TTC549 (cell line): ENCODE measurements at regions not wholly inside any gene's neighbourhood (a gene's known extent, or its start where the extent isn't known, plus 50 kb on each side); places are given as distances from the start of the nearest gene placed in this dataset.
"Not testable (repeated sequence)": the region's sequence is repeated elsewhere in the genome, so short reads cannot be mapped to it uniquely, and the experiment has no call there.

Experiments
- FAIRE-seq: peaks from 2 replicates; lab custom pipeline; 2012; peaks lifted over from hg19 to GRCh38; lab: Jason Lieb, UNC

DNA sequence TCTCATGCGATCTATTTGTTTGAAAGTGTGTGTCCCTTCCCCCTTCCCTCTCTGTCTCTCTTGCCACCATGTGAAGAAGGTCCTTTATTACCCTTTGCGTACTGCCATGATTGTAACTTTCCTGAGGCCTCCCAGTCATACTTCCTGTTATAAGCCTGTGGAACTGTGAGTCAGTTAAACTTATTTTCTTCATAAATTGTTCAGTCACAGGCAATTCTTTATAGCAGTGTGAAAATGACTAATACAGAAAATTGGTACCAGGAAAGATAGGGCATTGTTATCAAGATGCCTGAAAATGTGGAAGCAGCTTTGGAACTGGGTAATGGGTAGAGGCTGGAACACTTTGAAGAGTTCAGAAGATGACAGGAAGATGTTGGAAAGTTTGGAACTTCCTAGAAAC lies 743.7 kb upstream of the NECTIN3 start:
- FAIRE-seq = no peak

DNA sequence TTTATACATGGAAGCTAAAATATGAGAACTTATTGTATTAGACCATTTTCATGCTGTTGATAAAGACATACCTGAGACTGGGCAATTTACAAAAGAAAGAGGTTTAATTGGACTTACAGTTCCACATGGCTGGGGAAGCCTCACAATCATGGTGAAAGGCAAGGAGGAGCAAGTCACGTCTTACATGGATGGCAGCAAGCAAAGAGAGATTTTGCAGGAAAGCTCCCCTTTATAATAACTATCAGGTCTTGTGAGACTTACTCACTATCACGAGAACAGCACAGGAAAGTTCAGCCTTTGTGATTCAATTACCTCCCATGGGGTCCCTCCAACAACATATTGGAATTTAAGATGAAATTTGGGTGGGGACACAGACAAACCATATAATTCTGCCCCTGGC lies 740.1 kb upstream of the NECTIN3 start:
- FAIRE-seq = not testable (repeated sequence)

DNA sequence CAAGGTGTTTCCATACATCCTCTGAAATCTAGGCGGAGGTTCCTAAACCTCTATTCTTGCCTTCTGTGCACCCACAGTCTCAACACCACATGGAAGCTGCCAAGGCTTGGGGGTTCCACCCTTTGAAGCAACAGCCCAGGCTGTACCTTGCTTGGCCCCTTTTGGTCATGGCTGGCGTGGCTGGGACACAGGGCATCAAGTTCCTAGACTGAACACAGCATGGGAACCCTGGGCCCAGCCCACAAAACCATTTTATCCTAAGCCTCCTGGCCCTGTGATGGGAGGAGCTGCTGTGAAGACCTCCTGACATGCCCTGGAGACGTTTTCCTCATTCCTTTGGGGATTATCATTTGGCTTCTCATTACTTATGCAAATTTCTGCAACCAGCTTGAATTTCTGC lies 739.0 kb upstream of the NECTIN3 start:
- FAIRE-seq = no peak

DNA sequence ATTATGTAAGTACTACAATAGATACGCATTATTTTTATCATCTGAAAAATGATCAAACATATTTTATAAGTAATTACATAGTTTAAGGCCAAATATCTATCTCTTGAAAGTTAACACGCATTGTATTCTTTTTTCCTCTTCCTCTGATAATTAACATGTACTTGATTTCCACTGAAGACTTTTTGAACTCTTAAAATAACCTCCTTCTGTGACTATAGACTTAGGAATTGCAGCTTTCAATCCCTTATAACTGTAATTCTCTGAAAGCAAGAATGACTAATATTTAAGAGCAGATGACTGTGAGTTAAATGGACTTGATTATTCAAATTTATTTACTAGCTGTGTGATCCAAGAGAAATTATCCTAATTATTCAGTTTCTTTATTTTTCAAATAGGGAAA lies 730.6 kb upstream of the NECTIN3 start:
- FAIRE-seq = no peak

DNA sequence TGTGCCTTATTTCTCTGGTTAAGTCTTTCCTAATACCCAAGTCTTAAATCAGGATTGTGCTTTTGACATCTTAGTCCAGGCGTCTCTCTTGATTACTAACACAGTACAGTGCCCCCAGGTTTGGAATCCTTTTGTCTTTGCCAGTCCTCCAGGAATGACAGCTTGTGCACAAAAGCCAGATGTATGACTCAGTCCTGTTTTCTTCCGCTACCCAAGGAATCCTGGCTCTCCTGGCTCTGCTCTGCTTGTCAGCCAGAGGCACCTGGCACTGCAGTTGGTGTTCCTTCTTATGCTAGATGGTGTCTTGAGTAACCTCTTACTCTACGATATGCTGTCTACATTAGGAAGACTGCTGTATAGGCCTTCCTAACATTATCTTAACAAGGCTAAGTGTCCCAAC lies 728.2 kb upstream of the NECTIN3 start:
- no peak for FAIRE-seq

DNA sequence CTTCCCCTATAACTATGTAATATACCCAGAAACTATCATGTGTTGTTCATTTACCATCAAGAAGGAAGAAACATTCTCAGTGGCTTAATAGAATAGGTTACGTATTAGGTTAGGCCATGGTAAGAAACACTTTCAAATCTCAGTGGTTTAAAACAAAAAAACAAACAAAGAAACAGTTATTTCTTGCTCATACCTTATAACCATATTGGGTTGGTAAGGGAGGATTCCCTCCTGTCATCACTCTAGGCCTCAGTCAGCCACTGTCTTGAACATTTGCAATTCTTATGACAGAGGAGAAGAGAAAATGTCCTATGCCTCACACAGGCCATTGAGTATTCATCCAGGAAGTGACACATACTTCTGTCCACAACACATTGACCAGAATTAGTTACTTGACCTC lies 727.7 kb upstream of the NECTIN3 start:
- FAIRE-seq = no peak

DNA sequence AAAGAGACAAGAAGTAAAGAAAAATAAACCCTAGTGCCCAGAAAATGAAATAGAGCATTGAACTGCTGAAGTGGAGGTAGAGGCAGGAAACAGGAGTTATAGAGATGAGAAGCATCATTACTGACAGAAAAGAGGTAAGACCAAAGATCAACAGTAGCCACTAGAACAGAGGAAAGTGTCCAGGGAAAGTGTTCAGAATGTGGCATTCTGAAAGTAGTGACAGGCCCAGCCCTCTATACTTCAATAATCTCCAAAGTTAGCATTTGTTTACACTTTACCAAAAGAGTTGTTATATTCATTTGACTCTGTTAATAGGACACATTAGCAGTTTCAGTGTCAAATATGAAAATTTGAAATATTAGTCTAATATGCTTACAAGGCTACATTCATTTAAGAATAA lies 727.1 kb upstream of the NECTIN3 start:
- FAIRE-seq = no peak

DNA sequence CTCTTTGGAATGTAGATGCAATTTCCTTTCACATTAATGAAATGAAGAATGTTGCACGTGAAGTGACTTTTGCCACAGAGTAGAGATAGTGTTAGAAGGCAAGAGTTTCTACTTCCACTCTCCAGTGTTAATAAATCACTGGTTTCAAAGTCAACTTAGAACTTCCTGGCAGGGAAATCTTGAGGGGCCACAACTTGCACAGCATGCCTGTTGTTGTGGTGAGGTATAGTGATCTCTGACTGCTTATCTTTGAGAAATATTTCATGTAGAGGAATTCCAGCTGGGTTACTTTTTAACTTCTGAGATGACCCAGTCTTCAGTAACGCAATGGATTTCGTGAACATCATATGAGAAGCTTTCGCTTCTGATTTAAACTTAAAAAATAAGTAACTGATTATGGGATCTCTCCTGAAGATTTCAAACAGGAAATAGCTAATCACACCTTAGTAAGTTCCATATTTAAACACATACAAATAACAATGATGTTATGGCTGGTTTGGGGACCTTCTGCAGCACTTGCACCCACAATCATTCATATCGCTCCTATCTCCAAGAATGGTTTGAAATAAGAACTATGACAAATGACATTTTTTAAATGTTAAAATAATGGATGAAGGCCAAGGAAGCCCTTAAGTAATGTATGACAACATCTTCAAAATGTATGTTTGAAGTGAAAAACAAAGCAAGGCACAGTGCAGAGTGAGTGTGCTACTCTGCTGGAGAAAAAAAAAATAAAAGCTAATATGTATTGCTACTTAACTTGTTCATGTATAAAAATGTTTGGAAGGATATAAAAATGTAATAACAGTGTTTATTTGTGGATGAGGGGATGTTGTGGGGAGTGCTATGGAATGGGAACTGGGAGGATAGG lies 726.5 kb upstream of the NECTIN3 start:
- no peak for FAIRE-seq

DNA sequence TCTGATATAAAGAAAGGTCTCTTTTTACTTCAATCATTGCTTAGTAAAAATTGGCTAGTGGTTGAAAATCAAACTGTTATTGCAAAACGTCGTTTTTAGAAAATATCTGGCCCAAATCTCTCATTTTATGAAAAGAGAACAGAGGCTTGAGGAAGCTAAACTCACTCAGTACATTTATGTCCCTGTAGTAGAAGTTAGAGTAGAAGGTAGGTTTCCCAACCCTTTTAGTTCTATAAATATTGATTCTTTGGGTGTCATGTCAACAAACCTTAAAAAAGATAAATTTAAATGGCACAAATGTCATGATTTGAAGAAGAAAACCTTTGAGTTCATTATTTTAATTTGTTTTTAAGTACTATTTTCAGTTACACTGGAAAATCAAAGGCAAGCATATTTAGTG lies 722.3 kb upstream of the NECTIN3 start:
- FAIRE-seq = no peak

DNA sequence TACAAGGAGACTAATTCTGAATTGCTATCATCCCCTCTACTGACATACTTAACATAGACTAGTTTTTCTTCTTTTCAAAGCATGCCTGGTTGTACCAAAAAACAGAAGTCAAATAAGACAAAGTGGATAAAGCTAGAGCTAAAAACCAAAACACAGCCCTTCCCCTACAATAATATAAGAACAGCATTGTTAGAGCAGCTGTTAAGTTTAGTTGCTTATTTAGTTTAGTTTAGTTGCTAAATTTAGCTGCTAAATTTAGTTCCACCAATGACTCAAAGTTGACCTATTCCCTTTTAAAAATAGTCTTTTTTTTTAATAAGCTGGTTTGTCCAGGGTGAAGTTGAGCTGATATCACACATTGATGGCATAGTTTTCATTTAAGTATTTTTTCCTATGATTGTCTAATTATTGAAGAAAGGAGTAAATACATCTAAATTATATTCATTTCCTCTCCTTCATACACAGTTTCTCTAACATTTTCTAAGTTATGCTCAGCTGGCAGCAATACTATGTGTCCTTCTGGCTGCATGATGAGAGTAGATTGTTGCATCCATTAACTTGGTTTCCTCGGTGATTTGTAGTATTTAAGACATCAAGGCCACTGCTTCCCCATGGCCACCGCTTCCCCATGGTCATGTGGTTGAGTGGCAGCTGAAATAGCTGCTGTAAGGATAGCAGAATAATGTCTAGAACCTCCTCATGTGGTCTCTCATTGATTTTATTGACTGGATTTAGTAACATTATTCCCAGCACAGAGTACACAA lies 718.6 kb upstream of the NECTIN3 start:
- FAIRE-seq = no peak

DNA sequence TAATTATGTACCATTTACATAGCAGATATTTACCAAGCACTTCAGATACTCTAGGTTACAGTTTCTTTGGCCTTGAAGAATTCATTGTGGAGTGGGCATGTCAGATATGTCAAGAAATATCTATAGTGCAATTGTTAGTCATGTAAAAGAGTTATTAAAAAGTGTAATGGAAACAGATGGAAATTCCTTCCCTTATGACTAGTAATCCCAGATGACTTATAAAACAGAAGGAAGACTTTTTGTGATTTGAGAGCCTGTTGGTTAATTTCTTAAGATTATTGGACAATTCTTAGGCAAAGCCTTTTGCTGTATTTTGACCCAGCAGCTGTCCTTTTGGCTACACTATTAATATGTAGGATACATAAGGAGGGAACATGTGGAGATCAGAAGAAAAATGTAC lies 708.9 kb upstream of the NECTIN3 start:
- FAIRE-seq = no peak

DNA sequence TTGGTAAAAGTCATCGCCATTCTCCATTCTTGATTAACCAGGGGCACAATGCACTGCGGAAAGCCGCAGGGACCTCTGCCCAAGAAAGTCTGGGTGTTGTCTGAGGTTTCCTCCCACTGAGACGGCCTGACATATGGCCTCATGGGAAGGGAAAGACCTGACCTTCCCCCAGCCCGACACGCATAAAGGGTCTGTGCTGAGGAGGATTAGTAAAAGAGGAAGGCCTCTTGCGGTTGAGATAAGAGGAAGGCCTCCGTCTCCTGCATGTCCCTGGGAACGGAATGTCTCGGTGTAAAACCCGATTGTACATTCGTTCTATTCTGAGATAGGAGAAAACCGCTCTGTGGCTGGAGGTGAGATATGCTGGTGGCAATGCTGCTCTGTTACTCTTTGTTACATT lies 704.3 kb upstream of the NECTIN3 start:
- not testable (repeated sequence) for FAIRE-seq

DNA sequence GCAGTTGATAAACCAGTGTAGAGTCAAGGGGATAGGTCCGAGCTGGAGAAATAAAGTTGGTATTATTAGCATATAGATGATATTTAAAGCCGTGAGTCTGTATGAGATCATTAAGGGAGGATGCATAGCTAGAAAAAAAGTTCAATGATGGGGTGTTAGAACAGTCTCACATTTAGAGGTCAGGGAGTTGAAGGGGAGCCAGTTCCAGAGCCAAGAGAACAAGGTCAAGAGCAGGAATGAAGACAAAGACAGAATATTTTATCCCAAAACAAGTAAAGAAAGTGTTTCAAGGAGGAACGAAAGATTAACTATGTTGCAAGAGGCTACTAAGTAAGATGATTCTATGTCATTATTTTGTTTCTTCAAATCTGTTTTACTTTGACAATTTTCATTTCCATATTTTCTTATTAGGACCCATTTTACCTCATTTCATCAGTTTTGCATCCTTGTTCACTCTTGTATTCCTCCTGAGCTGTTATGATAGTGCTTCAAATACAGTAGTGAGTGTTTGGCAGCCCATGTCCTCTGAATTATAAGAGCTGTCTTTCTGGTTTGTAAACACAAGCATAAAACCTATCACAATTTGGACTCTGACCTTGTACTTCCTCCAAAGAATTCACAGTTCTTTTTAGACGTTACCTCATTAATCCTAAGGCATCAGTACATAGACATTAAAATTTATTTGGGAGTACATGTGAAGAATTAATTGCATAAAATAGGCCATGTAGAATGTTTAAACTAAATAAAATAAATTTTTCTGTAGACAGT lies 695.7 kb upstream of the NECTIN3 start:
- no peak for FAIRE-seq

DNA sequence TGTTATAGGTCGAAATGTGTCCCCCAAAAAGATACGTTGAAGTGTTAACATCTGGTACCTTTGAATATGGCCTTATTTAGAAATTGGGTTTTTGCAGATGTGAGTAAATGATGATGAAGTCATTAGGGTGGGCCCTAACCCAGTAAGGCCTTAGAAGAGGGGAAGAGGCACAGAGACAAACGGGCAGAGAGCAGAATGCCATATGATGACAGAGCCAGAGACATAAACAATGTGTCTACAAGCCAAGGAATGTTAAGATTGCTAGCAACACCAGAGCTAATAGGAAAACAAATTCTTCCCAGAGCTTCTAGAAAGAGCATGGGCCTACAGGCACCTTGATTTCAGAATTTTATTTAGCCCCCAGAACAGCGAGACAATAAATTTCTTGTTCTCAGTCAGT lies 693.1 kb upstream of the NECTIN3 start:
- no peak for FAIRE-seq

DNA sequence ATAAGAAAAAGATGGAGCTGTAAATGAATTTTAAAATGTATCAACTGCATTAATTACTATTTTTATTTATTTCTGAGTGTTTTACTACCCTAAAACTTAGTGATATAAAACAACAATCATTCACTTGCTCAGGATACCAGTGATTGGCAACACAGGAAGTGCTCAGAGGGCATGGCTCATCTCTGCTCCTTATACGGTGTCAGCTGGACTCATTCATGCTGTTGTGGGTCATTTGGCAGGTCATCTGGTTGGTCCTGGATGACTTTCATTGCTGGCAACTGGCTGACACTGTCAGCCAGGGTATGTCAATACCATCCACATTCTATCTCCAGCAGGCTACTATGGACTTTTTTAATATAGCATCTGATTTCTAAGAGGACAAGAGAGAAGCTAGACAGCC lies 689.6 kb upstream of the NECTIN3 start:
- no peak for FAIRE-seq

DNA sequence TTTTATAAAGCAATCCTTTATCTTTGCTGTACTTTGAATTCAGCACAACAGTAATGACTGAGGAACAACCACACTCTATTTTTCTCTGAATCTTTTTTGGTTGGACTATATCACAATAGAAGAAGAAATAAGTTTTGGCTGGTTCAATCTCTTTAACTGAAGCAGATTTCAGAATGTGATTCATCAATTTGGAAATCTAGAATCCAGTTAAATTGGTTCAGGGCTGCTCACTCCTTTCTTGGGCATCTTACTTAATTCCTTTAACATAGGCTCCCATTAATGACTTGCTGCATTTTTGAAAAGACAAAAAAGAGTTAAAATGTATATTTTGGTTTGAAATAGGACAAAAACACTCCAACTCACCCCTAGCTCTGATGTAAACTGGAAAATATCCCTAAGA lies 688.3 kb upstream of the NECTIN3 start:
- no peak for FAIRE-seq

DNA sequence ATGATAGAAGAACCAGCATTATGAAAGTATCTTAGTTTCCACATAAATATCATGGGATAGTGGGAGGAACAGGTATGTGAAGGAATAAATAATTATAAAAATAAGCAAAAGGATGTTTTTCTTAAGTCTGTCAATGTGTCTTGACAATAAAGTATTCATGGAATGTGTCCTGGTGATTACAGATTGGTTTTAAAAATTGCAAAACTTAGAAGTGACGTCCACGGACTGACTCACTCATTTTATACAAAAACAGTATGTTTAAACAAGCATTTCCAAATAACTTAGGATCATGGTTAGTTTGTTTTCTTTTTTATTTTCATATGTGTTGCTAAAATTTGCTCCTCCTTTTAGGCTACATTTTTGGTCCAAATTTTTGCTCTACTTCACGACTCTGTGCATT lies 687.0 kb upstream of the NECTIN3 start:
- FAIRE-seq = no peak

DNA sequence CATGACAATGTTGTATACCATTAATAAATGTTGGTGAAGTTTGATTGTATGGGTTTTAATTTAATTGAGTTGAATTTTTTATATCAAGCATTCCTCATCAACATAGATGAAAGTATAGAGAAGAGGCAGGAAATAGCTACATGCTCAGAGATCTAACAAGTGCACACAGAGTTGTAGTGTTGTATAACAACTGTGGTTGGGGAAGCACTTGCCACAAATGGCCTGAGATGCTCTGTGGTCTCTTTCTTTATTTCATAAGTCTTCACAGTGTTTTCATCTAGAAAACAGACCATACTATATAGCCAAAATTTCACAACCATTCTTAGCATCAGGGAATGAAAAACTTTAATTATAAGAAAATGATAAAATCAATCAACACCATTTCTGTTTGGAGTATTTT lies 682.6 kb upstream of the NECTIN3 start:
- no peak for FAIRE-seq

DNA sequence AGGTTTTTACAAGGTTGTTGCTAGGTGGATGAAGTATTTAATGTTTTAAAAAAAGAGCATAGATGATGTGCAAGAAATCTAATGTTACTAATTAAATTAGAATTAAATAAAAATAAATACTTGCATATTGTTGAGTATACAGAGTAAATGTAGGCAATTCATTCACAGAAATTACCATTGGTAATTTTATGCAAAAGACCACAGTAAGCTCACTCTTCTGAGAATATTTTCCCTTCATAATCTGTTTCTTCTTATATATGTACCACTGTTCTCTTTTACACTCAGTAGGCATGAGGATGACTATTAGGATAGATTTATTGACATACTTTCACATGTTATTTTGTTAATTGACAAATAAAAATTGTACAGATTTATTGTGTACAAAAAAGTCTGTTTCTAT lies 681.2 kb upstream of the NECTIN3 start:
- no peak for FAIRE-seq

DNA sequence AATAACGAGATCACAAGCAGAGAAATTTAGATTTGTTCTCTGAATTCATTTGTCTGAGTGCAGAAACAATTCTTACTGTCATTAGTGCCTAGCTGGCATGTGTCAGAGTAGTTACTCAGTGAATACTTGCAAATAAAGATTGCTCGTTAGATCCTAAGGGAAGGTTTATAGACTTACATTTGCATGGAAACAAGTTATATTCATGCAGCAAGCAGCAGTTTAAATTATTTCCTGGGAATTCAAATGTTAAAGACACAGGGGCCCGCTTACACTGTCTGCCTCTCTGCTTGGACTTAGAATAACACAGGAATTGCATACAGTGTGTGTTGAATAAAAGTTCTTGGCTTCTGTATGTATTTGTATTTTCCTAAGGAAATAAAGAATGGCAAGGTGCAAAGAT lies 680.6 kb upstream of the NECTIN3 start:
- FAIRE-seq = no peak

DNA sequence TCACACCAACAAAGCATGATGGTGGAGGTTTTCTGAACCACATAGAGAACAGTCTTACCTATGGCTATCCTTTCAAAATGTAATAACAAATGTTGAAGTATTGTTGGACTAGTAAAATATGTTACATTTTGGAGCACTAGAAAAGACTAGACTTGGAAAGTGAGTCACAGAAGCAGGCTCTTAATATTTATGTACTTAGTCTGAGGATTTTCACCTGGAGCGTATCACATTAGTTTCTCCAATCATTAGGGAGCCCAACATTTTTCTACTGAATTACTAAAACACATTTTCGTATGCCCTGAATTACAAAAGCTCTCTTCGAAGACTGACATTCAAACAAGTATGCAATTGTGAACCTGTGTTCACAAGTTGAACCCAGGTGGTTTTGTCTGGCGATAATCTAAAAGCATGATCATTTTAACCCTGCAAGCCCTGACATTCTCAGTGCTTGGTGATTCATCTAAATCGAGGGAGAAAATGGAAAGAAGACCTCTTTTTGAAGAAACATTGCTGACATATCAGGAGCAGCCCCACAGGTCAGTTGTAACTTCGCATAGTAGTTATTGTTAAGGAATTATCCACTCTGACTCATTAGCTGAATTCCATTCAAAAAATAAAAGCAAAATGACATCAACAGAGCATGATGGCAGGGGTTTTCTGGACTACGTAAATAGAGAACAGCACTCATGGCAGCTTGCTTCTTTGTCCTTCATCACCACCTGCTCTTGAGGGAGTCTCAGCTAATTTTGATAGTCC lies 679.8 kb upstream of the NECTIN3 start:
- FAIRE-seq = no peak

DNA sequence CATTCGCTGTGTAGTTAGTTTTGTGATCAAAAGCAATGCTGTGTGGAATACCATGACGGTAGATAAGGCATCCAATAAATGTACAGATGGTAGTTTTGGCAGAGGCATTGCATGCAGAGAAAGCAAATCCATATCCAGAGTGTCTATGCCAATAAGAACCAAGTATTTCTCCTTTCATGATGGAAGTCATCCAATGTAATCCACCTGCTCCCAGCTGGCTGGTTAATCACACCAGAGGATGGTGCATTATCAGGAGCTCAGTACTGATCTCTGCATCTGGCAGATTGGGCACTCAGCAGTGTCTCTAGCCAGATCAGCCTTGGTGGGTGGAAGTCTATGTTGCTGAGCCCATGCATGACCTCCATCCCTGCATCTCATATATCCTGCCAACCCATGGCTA lies 677.7 kb upstream of the NECTIN3 start:
- no peak for FAIRE-seq
